ENCODE measurements at regions not wholly inside any gene's neighbourhood (a gene's known extent, or its start where the extent isn't known, plus 50 kb on each side); places are given as distances from the start of the nearest gene placed in this dataset.
A peak's percentile ranks its signal among the peaks of the same experiment; 100 is the strongest.

DNA sequence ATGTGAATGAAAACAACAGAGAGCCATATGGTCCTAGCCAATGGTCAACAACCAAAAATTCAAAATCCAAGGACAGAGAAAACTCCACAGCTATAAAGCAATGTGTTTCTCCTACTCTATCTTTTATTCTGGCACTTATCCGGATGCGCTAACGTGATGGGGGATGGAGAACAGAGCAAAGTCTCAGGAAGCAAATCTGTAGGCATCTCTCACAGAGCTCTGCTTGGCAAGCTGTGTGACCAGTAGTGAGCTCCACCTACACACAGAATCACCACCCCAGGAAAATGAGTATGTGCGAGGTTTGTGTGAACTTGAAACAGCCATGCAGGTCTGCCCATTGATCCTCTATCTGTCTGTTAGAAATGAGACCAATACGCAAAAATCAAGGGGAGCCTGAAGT lies 584.3 kb downstream of the BCL11A start:
- 51 to 78% (median 66%) methylated on average over 5 of the region's 5 CpGs for WGBS, 3 donors
- no peak for FAIRE-seq
- H3K36me3 ChIP-seq (ENCODE audit: control insufficient read depth in 3 of 3, insufficient read depth in 2 of 3, low read depth in 1 of 3, low read length in 3 of 3): no peaks in the 10 kb centered on the region

DNA sequence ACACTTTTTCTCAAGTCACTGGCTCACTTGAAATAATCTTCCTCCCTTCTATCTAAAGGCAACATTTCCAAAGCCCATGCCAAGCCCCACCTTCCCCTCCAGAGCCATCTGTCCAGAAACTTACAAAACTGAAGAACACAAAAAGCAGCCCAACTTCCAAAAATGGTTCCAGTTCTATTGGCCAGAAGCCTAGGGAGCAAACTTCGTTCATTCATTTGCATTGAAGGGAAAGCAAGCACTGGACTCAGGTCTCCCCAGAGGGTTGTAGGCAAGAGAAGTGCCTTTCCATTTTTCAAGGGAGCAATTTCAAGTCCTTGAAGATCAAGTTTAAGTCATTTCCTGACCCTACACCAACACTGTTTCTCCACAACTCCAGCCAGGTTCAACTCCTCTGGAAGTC lies 585.0 kb downstream of the BCL11A start:
- no peak for FAIRE-seq
- no peaks in the 10 kb centered on the region for H3K9me3 ChIP-seq (ENCODE audit: control insufficient read depth in 2 of 2, insufficient read depth in 1 of 2, low read depth in 1 of 2, low read length in 1 of 2)
- H3K27me3 ChIP-seq (ENCODE audit: control insufficient read depth in 3 of 3, insufficient read depth in 3 of 3, low read length in 3 of 3): no peaks in the 10 kb centered on the region
- H3K4me3 ChIP-seq (ENCODE audit: low read depth in 1 of 3, low read length in 3 of 3): no peak overlapping the region
- H3K36me3 ChIP-seq (ENCODE audit: control insufficient read depth in 3 of 3, insufficient read depth in 2 of 3, low read depth in 1 of 3, low read length in 3 of 3): no peaks in the 10 kb centered on the region
- DNase-seq: no peak
- H3K27ac ChIP-seq (ENCODE audit: low read depth in 1 of 3, low read length in 2 of 3): no peak overlapping the region
- H3K4me1 ChIP-seq (ENCODE audit: control insufficient read depth in 3 of 3, insufficient read depth in 2 of 3, low read depth in 1 of 3, low read length in 2 of 3): no peaks in the 10 kb centered on the region
- 49 to 70% (median 59%) methylated on average over 1 of the region's 1 CpG for WGBS, 3 donors

More for the DNA sequence above, 584.3 kb downstream of the BCL11A start:
- Histone ChIP-seq H3K27me3 (ENCODE audit: control insufficient read depth in 3 of 3, insufficient read depth in 3 of 3, low read length in 3 of 3) (no peaks in the 10 kb centered on the region), H3K4me3 (ENCODE audit: low read depth in 1 of 3, low read length in 3 of 3) (no peak overlapping the region), H3K9me3 (ENCODE audit: control insufficient read depth in 2 of 2, insufficient read depth in 1 of 2, low read depth in 1 of 2, low read length in 1 of 2) (no peaks in the 10 kb centered on the region), H3K27ac (ENCODE audit: low read depth in 1 of 3, low read length in 2 of 3) (no peak overlapping the region), H3K4me1 (ENCODE audit: control insufficient read depth in 3 of 3, insufficient read depth in 2 of 3, low read depth in 1 of 3, low read length in 2 of 3) (no peaks in the 10 kb centered on the region)
- DNase-seq: peak in 1 of 2 donors; percentile 7

DNA sequence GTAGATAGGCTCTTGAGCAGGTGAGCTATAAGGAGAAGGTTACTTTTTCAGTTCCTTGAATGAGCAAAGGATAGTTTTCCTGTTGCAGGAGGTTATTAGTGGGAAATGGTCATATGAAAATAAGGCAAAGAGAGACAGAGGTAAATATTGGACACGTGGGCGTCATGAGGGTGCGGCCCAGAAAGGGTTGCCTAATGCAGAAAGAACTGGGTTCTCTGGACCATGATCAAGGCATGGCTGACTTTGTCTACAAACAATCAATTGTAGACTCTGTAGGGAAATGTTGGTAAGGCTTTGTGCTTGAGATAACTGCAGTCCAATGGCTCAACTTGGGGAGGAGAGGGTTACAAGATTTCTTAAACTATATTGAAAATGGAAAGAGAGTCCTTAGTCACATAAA lies 585.8 kb downstream of the BCL11A start:
- H3K27me3 ChIP-seq (ENCODE audit: control insufficient read depth in 3 of 3, insufficient read depth in 3 of 3, low read length in 3 of 3): no peaks in the 10 kb centered on the region
- 84 to 89% (median 87%) methylated on average over 3 of the region's 3 CpGs for WGBS, 3 donors
- no peak for FAIRE-seq
- no peak for DNase-seq
- H3K4me3 ChIP-seq (ENCODE audit: low read depth in 1 of 3, low read length in 3 of 3): no peak overlapping the region
- no peaks in the 10 kb centered on the region for H3K4me1 ChIP-seq (ENCODE audit: control insufficient read depth in 3 of 3, insufficient read depth in 2 of 3, low read depth in 1 of 3, low read length in 2 of 3)
- no peaks in the 10 kb centered on the region for H3K9me3 ChIP-seq (ENCODE audit: control insufficient read depth in 2 of 2, insufficient read depth in 1 of 2, low read depth in 1 of 2, low read length in 1 of 2)
- no peak overlapping the region for H3K27ac ChIP-seq (ENCODE audit: low read depth in 1 of 3, low read length in 2 of 3)
- no peaks in the 10 kb centered on the region for H3K36me3 ChIP-seq (ENCODE audit: control insufficient read depth in 3 of 3, insufficient read depth in 2 of 3, low read depth in 1 of 3, low read length in 3 of 3)

DNA sequence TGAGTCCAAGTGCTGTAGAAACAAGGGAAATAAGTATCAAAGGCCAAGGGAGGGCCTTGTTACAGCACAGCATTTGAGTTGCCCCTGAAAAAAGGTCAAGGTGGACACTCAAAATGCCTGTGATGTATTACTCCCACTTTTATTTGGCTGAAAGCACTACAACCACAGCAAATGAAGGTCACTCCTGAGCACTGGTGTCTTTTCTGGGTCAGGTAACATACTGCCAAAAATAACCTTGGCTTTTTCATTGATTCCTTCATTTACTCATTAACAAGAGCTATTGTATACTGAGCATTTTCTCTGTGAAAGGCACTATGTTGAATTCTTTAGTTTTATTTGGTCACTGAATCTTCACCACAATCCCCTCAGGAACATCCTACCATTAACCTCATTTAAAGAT lies 590.3 kb downstream of the BCL11A start:
- Histone ChIP-seq H3K4me1 (ENCODE audit: control insufficient read depth in 3 of 3, insufficient read depth in 2 of 3, low read depth in 1 of 3, low read length in 2 of 3) (no peaks in the 10 kb centered on the region), H3K27me3 (ENCODE audit: control insufficient read depth in 3 of 3, insufficient read depth in 3 of 3, low read length in 3 of 3) (no peaks in the 10 kb centered on the region), H3K9me3 (ENCODE audit: control insufficient read depth in 2 of 2, insufficient read depth in 1 of 2, low read depth in 1 of 2, low read length in 1 of 2) (no peaks in the 10 kb centered on the region), H3K4me3 (ENCODE audit: low read depth in 1 of 3, low read length in 3 of 3) (no peak overlapping the region), H3K27ac (ENCODE audit: low read depth in 1 of 3, low read length in 2 of 3) (no peak overlapping the region), H3K36me3 (ENCODE audit: control insufficient read depth in 3 of 3, insufficient read depth in 2 of 3, low read depth in 1 of 3, low read length in 3 of 3) (no peaks in the 10 kb centered on the region)
- DNase-seq (no peak), FAIRE-seq (no peak)

DNA sequence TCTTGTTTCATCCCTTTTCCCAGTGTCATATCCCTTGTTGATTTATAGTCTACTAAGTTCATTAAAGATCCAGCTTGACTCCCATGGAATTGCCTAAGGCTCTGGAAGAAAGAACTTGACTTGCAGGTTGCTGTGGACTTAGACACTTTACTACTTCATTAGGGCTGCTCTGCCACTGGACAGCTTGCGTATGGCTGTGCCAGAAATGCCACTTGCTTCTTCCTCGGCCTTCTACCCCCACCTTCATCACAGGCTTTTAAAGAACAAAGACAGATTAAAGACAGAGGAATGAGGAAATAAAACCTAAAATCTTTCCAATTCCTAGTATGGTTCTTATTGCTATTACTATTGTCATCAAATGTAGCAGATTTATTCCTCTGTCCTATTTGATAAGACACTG lies 591.7 kb downstream of the BCL11A start:
- H3K4me1 ChIP-seq (ENCODE audit: control insufficient read depth in 3 of 3, insufficient read depth in 2 of 3, low read depth in 1 of 3, low read length in 2 of 3): no peaks in the 10 kb centered on the region
- no peak overlapping the region for H3K4me3 ChIP-seq (ENCODE audit: low read depth in 1 of 3, low read length in 3 of 3)
- H3K36me3 ChIP-seq (ENCODE audit: control insufficient read depth in 3 of 3, insufficient read depth in 2 of 3, low read depth in 1 of 3, low read length in 3 of 3): no peaks in the 10 kb centered on the region
- no peaks in the 10 kb centered on the region for H3K9me3 ChIP-seq (ENCODE audit: control insufficient read depth in 2 of 2, insufficient read depth in 1 of 2, low read depth in 1 of 2, low read length in 1 of 2)
- H3K27me3 ChIP-seq (ENCODE audit: control insufficient read depth in 3 of 3, insufficient read depth in 3 of 3, low read length in 3 of 3): no peaks in the 10 kb centered on the region
- FAIRE-seq: no peak
- H3K27ac ChIP-seq (ENCODE audit: low read depth in 1 of 3, low read length in 2 of 3): no peak overlapping the region
- peak; percentile 32 to 40 for DNase-seq
- 21 to 62% (median 38%) methylated on average over 2 of the region's 2 CpGs for WGBS, 3 donors

DNA sequence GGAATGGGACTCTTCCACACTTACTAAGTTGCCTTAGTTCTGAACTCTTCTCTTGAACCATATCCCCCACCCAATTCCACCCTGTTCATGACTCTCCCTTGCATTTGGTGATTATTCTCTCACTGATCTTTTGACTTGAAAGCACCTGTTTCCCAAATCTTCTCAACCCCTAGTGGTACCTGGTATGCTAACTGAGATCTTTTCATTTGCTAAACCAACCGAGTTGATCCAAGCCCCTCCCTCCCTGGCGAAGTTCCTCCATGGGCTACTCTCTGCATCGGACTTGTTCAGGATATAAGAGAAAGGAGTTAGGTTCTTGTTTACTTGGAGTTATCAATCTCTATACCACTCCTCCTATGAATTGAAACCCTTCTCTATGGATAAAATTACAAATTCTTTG lies 593.5 kb downstream of the BCL11A start:
- WGBS, 3 donors: 76 to 91% (median 87%) methylated on average over 3 of the region's 3 CpGs
- no peak for FAIRE-seq

DNA sequence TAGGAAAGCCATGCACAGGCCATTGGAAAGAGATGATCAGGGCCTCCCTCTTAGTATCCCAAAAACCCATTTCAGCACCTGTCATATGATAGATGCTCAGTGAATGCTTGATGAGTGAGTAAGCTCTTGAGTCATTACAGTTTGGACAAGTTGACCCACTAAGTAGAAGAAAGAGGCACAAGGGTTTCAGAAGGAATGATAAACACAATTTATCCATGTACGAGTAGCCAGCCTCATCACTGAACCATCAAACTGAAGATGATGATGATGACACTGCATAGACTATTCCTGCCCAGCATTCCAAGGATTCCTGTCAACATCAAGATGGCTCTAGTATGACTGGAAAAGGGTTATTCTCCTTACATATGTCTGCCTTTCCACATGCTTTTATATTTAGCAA lies 596.0 kb downstream of the BCL11A start:
- DNase-seq: no peak
- no peaks in the 10 kb centered on the region for H3K4me1 ChIP-seq (ENCODE audit: control insufficient read depth in 3 of 3, insufficient read depth in 2 of 3, low read depth in 1 of 3, low read length in 2 of 3)
- no peak for FAIRE-seq
- no peaks in the 10 kb centered on the region for H3K9me3 ChIP-seq (ENCODE audit: control insufficient read depth in 2 of 2, insufficient read depth in 1 of 2, low read depth in 1 of 2, low read length in 1 of 2)
- 76 to 94% (median 93%) methylated on average over 1 of the region's 1 CpG for WGBS, 3 donors
- no peaks in the 10 kb centered on the region for H3K27me3 ChIP-seq (ENCODE audit: control insufficient read depth in 3 of 3, insufficient read depth in 3 of 3, low read length in 3 of 3)
- H3K4me3 ChIP-seq (ENCODE audit: low read depth in 1 of 3, low read length in 3 of 3): no peak overlapping the region
- no peaks in the 10 kb centered on the region for H3K36me3 ChIP-seq (ENCODE audit: control insufficient read depth in 3 of 3, insufficient read depth in 2 of 3, low read depth in 1 of 3, low read length in 3 of 3)
- no peak overlapping the region for H3K27ac ChIP-seq (ENCODE audit: low read depth in 1 of 3, low read length in 2 of 3)

More for the DNA sequence above, 593.5 kb downstream of the BCL11A start:
- Histone ChIP-seq H3K36me3 (ENCODE audit: control insufficient read depth in 3 of 3, insufficient read depth in 2 of 3, low read depth in 1 of 3, low read length in 3 of 3) (no peaks in the 10 kb centered on the region), H3K4me3 (ENCODE audit: low read depth in 1 of 3, low read length in 3 of 3) (no peak overlapping the region), H3K9me3 (ENCODE audit: control insufficient read depth in 2 of 2, insufficient read depth in 1 of 2, low read depth in 1 of 2, low read length in 1 of 2) (no peaks in the 10 kb centered on the region), H3K27me3 (ENCODE audit: control insufficient read depth in 3 of 3, insufficient read depth in 3 of 3, low read length in 3 of 3) (no peaks in the 10 kb centered on the region), H3K4me1 (ENCODE audit: control insufficient read depth in 3 of 3, insufficient read depth in 2 of 3, low read depth in 1 of 3, low read length in 2 of 3) (no peaks in the 10 kb centered on the region), H3K27ac (ENCODE audit: low read depth in 1 of 3, low read length in 2 of 3) (no peak overlapping the region)
- DNase-seq: no peak

DNA sequence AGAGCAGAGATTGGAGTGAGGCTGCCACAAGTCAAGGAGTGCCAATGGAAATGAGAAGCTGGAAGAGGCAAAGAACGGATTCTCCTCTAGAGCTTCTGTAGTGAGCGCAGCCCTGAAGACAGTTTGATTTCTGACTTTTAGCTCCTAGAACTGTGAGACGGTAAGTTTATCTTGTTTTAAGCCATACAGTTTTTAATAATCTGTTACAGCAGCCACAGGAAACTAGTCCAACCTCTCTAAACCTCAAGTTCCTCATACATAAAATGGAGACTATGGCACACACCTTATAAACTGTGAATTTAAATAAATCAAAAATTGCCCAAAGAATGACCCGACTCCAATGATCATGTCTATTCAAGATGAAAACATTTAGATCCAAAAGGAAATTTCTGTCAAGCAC lies 596.5 kb downstream of the BCL11A start:
- no peak overlapping the region for H3K27ac ChIP-seq (ENCODE audit: low read depth in 1 of 3, low read length in 2 of 3)
- 82 to 91% (median 86%) methylated on average over 4 of the region's 4 CpGs for WGBS, 3 donors
- FAIRE-seq (no peak), DNase-seq (no peak)
- no peak overlapping the region for H3K4me3 ChIP-seq (ENCODE audit: low read depth in 1 of 3, low read length in 3 of 3)
- H3K36me3 ChIP-seq (ENCODE audit: control insufficient read depth in 3 of 3, insufficient read depth in 2 of 3, low read depth in 1 of 3, low read length in 3 of 3): no peaks in the 10 kb centered on the region
- H3K9me3 ChIP-seq (ENCODE audit: control insufficient read depth in 2 of 2, insufficient read depth in 1 of 2, low read depth in 1 of 2, low read length in 1 of 2): no peaks in the 10 kb centered on the region
- H3K27me3 ChIP-seq (ENCODE audit: control insufficient read depth in 3 of 3, insufficient read depth in 3 of 3, low read length in 3 of 3): no peaks in the 10 kb centered on the region
- H3K4me1 ChIP-seq (ENCODE audit: control insufficient read depth in 3 of 3, insufficient read depth in 2 of 3, low read depth in 1 of 3, low read length in 2 of 3): no peaks in the 10 kb centered on the region

DNA sequence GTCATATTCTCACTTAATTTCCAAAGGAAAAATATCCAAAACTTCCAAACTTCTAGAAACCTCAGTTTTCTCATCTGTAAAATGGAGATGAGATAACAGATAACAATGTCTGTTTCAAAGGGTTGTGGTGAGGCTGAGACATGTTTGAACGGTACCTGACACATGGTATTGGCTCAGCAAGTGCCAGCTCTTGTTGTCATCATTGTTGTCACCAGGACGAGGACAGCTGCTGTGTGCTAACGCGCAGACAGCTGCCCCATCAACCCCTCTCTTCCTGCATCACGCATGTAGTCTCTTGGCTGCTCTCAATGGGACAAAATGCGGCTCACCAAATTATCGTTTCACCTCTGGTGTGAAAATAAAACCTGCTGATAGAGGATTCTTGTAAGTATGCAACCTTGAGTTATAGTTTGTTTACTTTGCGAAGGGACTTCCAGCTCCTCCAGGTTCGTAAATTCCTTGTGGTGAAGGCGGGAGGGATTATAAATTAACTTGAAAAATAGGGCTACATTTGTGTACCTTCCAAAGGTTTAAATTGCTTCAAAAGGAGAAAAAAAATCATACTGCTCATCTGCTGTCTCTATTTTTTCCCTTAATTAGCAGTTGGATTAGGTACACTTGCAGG lies 605.4 kb downstream of the BCL11A start:
- Histone ChIP-seq H3K9me3 (ENCODE audit: control insufficient read depth in 2 of 2, insufficient read depth in 1 of 2, low read depth in 1 of 2, low read length in 1 of 2) (no peaks in the 10 kb centered on the region), H3K36me3 (ENCODE audit: control insufficient read depth in 3 of 3, insufficient read depth in 2 of 3, low read depth in 1 of 3, low read length in 3 of 3) (no peaks in the 10 kb centered on the region), H3K27ac (ENCODE audit: low read depth in 1 of 3, low read length in 2 of 3) (peak overlapping the region in 1 of 3 donors; percentile 0), H3K4me3 (ENCODE audit: low read depth in 1 of 3, low read length in 3 of 3) (no peak overlapping the region), H3K4me1 (ENCODE audit: control insufficient read depth in 3 of 3, insufficient read depth in 2 of 3, low read depth in 1 of 3, low read length in 2 of 3) (peaks cover 0 to 29% (median 0%) of the 10 kb centered on the region in 3 donors), H3K27me3 (ENCODE audit: control insufficient read depth in 3 of 3, insufficient read depth in 3 of 3, low read length in 3 of 3) (no peaks in the 10 kb centered on the region)
- DNase-seq (peak; percentile 15 to 61), FAIRE-seq (no peak)
- WGBS, 3 donors: 18 to 55% (median 37%) methylated on average over 10 of the region's 10 CpGs

Data from small intestine (tissue), 7 donors.